Right atrium auricular region (tissue), 2 donors: ENCODE measurements at regions not wholly inside any gene's neighbourhood (a gene's known extent, or its start where the extent isn't known, plus 50 kb on each side); places are given as distances from the start of the nearest gene placed in this dataset.
"Not testable (repeated sequence)": the region's sequence is repeated elsewhere in the genome, so short reads cannot be mapped to it uniquely, and the experiment has no call there.

Experiments
- DNase-seq: peaks from one replicate; pipeline ENCODE4 v3.0.0-alpha.2; 2019; ENCODE audit warnings: low spot score
- H3K27ac ChIP-seq, 2 donors: fragments of 200-600 bp; sonication (generic); 1 replicate in 1 of 2; 2 replicates in 1 of 2; pipeline ENCODE4 v1.5.1; 2016 to 2019
- H3K27me3 ChIP-seq, 2 donors: fragments of 200-600 bp; sonication (generic); one replicate each; pipeline versions ENCODE4 v1.5.1 to v1.6.0; 2017 to 2019
- H3K36me3 ChIP-seq: fragments of 200-600 bp; sonication (generic); one replicate; pipeline ENCODE4 v1.5.1; 2016
- H3K4me1 ChIP-seq, 2 donors: fragments of 200-600 bp; sonication (generic); one replicate each; pipeline versions ENCODE4 v1.5.1 to v1.6.0; 2017 to 2019
- H3K4me3 ChIP-seq, 2 donors: fragments of 200-600 bp; sonication (generic); 1 replicate in 1 of 2; 2 replicates in 1 of 2; pipeline ENCODE4 v1.5.1; 2017 to 2019; ENCODE audit warnings: mild to moderate bottlenecking in 1 of 2, moderate library complexity in 1 of 2
- H3K9me3 ChIP-seq, 2 donors: fragments of 200-600 bp; sonication (generic); one replicate each; pipeline ENCODE4 v1.5.1; 2019
- CTCF ChIP-seq, 2 donors: fragments of 200-600 bp; sonication (generic); IDR thresholded peaks; one replicate each; pipeline ENCODE4 v1.5.1; 2019; ENCODE audit warnings: antibody characterized with exemption in 2 of 2

DNA sequence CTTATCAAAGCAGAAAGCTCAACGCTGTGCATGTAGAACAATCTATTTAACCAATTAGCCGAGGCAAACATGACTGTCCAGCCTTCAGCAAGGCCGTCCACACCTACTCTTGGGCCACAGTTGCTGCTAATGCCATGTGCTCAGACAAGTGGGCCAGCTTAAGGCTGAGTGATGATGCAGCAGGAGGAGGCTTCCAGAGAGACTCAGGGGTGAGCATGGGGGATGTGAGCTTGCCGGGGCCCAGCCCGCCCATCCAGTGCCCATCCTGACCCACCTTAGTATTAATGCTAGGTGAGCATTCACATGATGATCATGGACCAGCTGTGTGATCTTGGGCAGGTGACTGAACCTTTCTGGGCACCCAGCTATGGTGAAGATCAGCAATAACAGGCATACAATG is 150.1 kb downstream of the TPRA1 start:
- no peak overlapping the region for H3K4me3 ChIP-seq
- TF ChIP-seq CTCF (IDR thresholded peaks at IDR 0.05), result no peak
- no peaks in the 10 kb centered on the region for H3K27me3 ChIP-seq
- H3K4me1 ChIP-seq, result no peaks in the 10 kb centered on the region
- DNase-seq, result no peak
- H3K9me3 ChIP-seq, result no peaks in the 10 kb centered on the region
- H3K36me3 ChIP-seq, result no peaks in the 10 kb centered on the region
- no peak overlapping the region for H3K27ac ChIP-seq

- Histone ChIP-seq H3K4me3 (no peak overlapping the region), H3K27ac (no peak overlapping the region), H3K9me3 (no peaks in the 10 kb centered on the region), H3K36me3 (no peaks in the 10 kb centered on the region), H3K4me1 (no peaks in the 10 kb centered on the region), H3K27me3 (no peaks in the 10 kb centered on the region)
- no peak for TF ChIP-seq CTCF (IDR thresholded peaks at IDR 0.05)
- no peak for DNase-seq
These were observed 150.9 kb downstream of the TPRA1 start for GRCh38 chr3:127439621-127440020.

DNA sequence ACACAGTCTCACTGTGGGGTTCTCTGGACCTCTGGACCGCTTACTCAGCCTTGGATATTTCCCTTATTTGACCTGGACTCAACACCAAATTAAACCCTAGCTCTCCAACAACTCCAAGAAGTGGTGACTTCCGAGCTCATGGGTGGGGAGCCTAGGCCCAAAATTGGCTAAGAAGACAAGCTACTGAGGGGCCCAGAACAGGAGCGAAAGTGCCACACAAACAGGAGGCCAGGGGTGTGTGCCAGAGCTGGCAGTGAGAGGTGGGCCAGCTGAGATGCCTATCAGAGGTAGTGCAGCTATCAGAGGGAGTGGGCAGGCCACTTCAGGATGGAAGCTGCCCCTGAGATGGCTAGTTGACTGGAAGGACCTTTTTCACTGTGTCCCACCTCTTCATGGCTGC is 151.1 kb upstream of the PRR20G start:
- H3K27me3 ChIP-seq, result no peaks in the 10 kb centered on the region
- H3K27ac ChIP-seq, result no peak overlapping the region
- DNase-seq, result no peak
- no peaks in the 10 kb centered on the region for H3K4me1 ChIP-seq
- H3K4me3 ChIP-seq, result no peak overlapping the region
- no peak for TF ChIP-seq CTCF (IDR thresholded peaks at IDR 0.05)
- no peaks in the 10 kb centered on the region for H3K36me3 ChIP-seq
- H3K9me3 ChIP-seq, result no peaks in the 10 kb centered on the region

DNA sequence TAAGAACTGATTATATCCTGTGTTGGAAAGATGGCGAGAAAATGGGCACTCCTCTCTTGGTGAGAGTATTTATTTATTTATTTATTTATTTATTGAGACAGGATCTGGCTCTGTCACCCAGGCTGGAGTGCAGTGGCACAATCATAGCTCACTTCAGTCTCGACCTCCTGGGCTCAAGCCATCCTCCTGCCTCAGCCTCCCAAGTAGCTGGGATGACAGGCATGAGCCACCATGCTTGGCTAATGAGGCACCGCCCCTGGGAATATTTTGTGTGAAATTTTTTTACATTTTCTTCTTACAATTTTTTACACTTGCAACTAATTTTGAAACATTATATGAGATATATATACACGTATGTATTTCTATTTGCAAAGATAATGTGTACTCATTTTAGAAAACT is 150.5 kb upstream of the PRR20G start:
- Histone ChIP-seq H3K27me3 (no peaks in the 10 kb centered on the region), H3K9me3 (no peaks in the 10 kb centered on the region), H3K36me3 (no peaks in the 10 kb centered on the region), H3K4me1 (no peaks in the 10 kb centered on the region), H3K4me3 (no peak overlapping the region), H3K27ac (no peak overlapping the region)
- no peak for DNase-seq
- no peak for TF ChIP-seq CTCF (IDR thresholded peaks at IDR 0.05)

DNA sequence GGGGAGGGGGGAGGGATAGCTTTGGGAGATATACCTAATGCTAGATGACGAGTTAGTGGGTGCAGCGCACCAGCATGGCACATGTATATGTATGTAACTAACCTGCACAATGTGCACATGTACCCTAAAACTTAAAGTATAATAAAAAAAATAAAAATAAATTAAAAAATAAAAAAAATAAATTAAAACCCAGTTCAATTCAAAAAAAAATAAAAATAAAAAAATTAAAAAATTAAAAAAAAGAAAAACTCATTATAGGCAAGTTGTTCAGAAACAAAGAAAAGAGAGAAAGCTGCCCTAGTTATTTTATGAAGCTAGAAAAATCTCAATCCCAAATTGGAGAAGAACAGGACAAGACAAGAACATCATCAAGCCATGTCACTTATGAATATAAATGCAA is 147.5 kb upstream of the PRR20G start:
- not testable (repeated sequence) for H3K9me3 ChIP-seq, H3K27me3 ChIP-seq, H3K27ac ChIP-seq, DNase-seq, H3K36me3 ChIP-seq, H3K4me1 ChIP-seq, H3K4me3 ChIP-seq

GRCh38 chr3:127431066-127431465 is 143.2 kb upstream of the PRR20G start:
- DNase-seq, result no peak

More at GRCh38 chr3:127431066-127431465, 143.2 kb upstream of the PRR20G start:
- Histone ChIP-seq H3K36me3 (no peaks in the 10 kb centered on the region), H3K4me3 (no peak overlapping the region), H3K27me3 (no peaks in the 10 kb centered on the region), H3K4me1 (no peaks in the 10 kb centered on the region), H3K9me3 (no peaks in the 10 kb centered on the region), H3K27ac (no peak overlapping the region)
- no peak for TF ChIP-seq CTCF (IDR thresholded peaks at IDR 0.05)
